Daoy (cell line): ENCODE measurements at regions not wholly inside any gene's neighbourhood (a gene's known extent, or its start where the extent isn't known, plus 50 kb on each side); places are given as distances from the start of the nearest gene placed in this dataset.

Source experiments
- DNase-seq: peaks from one replicate; pipeline ENCODE4 v3.0.0-alpha.2; 2015; ENCODE audit warnings: low read depth

DNA sequence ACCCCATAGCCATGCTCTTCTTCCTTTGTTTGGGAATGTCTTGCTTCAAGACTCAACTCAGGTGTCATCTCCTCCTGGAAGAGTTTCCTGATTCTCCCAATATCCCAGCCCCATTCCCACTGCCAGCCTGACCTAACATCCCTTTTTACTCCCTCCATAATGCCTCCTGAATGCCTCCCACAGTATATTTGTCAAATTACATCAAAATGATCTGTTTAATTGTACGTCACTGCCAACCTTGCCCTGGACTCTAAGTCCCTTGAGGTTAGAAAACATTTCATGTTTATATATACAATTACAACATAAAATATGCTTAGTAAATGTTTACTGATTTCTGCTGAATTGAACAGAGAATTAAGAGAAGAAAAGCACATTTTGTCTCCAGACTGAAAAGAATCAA is 301.6 kb upstream of the PDE4D start:
- no peak for DNase-seq

DNA sequence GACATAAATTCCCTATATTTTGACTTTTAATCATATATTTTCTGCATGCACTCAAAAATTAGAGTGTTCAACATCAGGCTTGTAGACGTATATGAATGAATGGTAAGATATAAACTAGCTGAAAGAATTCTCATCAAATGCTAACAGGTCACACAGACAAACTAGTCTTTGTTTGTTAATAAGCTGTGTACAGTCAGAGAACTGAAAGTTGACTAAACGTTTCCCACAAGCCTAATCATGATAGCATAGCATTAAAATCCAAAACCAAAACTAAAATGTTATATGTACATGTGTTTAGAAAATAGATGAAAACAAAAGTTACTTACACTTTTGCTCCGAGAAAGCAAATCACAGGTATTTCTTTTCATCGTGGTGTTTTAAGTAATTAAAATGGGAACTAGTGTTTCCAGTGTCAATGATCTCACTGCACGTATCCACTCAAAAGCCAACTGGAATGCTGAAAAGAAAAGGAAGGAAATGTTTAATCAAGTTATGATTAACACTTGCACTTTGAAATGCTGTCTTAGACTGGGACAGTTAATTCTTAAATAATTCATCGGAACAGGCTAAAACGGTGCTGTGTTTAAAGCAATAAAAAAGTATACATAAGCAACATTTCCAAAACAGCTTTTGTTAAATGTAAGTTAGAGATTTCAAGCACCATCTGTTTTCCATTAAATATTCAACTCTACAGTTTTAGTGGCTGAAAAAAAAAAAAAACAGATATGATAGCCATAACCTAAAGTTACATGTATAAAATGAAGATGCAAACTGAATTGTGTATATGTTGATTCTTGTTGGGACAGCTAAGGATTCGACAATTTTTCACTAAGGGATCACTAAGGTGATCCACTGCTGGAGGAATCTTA is 291.9 kb upstream of the PDE4D start:
- no peak for DNase-seq

DNA sequence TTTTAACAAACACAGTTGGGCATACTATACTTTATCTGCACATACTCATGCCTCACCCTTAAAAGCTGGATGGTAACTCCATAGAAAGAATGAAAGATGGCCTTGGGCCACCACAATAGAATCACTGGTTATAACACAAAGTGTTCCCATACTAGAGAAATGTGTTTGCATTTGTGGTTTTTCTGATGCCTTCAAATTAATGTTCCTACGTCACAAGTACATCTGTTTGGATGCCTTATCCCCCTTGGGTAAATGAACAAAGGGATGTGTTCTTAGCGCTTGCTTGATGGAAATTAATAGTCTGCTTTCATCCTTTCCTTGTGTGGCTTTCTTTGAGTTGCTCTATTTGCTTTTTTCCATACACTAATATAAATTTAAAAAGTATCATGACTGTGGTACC is 291.1 kb upstream of the PDE4D start:
- DNase-seq = no peak

DNA sequence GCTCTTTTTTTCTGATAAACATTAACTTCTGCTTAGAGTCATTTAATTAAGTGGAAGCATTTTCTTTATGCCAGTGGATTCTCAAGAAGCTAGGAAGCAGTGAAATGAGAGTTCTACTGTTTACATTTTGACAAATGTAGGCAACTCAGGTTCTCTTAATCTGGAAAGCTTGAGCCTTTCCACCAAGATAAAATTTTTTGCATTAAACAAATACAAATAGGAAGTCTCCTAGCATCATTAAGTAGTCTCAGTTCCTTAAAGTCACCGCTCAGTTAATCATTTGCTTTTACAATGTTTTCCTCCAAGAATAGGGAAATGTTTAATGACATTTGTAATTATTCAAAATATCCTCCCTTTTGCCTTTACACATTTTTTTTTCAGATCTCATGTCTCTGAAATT is 290.4 kb upstream of the PDE4D start:
- DNase-seq = no peak

DNA sequence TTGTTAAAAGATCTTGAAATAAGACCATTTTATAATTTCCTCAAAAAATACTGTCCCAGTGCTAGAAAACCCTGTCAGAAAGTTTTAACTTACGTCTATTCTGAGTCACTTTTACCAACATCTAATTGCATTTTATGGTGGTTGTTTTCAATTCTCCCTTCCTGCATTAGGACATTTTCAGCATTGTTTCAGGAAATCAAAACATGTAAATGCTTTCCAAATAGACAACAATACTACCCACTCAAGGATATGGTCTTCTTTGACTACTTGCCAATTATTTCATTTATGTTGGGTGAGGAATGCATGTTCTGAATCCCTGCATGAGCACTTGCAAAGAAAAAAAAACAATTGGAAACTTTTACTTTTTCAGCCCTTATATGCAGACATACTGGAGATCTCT is 284.6 kb upstream of the PDE4D start:
- no peak for DNase-seq

DNA sequence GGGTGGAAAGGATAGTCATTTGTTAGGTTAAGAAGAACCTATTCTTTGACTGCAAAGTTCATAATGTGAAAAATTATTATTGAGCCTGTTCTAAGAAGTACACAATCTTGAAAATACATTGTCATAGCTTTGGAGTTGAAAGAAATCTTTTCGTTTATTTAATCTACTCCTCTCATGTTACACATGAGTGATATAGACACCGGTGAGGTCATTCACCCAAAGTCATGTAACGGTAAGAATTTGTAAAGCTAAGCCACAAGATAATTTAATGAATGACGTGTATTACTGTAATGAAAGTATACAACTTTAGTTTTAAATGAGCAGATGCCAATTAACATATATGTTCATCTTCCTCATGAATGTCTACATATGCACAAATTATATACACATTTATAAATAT is 284.1 kb upstream of the PDE4D start:
- DNase-seq = no peak

DNA sequence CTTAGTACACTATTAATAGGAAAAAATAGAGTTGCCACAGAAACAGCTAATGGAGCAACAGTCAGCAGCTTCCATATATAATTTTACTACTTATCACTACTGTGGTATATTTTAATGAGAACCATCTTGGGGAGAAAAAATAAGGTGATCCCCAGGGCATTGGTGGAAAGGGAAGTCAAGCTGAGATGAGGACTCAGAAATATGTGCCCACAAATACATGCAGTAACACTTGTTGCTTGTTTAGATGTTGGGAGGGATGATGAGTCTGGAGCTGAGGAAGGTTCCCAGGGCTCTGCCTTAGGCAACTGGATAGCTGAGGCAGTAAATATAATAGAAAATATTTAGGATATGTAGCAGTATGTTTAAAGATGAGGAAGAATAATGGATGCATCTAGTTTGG is 280.1 kb upstream of the PDE4D start:
- no peak for DNase-seq

DNA sequence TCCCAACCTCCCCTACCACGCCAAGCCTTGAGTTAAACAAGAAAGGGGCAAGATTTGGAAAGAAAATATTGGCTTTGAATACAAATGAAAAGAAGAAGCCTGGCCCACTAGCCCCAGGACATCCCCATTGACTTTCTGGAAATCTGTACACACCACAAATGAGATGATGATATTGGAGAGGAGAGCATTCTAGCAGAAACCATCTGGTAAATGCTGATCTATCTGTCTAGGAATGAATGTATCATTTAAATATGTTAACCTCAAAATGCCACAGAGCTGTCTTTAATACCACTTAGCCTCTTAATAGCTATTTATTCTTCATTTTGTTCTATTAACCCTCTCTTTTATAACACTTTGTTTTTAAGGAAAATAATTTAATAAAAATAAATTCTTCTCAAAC is 270.2 kb upstream of the PDE4D start:
- no peak for DNase-seq

DNA sequence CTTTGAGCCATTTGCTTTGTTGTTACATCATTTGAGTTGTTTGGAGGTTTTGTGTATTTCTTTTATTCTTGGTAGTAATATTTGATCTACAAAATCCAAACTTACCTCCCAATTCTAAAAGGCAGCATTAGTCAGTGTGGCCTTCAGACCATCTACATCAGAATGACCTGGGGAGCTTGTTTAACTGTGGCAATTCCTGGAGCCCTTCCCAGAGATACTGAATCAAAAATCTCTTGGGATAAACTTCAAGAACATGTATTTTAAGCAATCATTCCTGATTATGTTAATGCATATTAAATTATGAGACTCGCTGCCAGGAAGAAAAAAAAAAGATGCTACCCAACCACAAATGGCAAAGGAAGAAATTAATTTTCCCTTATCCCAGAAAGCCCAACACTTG is 268.9 kb upstream of the PDE4D start:
- no peak for DNase-seq

DNA sequence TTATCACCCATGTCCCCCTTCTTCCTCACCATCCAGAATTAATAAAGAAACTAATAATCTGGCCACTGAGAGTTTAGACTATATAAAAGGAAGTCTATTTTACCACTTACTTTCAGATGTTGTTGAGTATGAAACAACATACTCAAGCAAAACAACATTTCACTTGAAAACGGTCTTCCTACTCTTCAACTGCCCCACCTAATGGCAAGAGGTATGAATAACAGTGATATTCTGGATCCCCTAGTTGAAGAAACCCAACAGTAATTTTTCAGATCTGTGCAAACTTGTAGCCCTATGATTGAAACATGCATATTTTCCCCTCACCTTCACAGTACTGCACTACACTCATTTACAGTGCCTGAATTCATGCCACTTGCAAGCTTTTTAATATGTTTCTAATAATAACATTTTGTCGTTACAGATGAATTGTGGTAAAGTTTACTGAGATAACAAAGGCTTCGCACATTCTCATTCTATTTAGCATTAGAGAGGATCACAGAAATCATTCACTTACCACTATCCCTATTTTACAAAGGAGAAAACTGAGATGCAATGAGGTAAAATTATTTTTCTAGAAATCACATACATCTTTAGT is 267.9 kb upstream of the PDE4D start:
- DNase-seq = no peak

DNA sequence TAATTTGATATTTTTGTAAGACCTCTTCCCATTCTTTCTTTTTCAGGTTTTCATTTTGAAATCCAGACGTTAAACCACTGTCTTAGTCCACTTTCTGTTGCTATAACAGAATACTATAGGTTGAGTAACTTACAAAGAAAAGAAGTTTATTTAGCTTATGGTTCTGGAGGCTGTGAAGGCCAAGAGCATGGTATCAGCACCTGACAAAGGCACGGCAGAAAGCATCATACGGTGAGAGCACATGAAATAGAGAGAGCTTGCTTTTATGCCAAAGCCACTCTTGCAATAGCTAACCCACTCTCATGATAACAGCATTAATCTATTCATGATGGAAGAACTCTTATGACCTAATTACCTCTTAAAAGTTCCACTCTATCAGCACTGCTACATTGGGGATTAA is 255.6 kb upstream of the PDE4D start:
- DNase-seq = no peak

DNA sequence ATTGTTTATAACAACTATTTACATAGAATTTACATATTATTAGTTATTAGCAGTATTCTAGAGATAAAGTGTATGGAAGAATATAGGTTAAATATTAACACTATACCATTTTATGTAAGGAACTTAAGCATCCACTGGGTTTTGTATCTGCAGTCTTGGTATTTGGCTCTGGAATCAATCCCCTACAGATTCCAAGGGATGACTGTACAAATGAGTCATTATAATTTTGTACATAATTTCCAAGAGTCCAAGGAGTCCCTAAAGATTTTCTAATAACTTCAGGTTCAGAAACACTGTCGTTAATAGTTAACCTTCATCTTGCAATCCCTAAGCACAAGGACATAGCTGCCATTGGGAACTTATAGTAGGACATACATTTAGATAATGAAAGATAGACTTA is 254.8 kb upstream of the PDE4D start:
- no peak for DNase-seq

DNA sequence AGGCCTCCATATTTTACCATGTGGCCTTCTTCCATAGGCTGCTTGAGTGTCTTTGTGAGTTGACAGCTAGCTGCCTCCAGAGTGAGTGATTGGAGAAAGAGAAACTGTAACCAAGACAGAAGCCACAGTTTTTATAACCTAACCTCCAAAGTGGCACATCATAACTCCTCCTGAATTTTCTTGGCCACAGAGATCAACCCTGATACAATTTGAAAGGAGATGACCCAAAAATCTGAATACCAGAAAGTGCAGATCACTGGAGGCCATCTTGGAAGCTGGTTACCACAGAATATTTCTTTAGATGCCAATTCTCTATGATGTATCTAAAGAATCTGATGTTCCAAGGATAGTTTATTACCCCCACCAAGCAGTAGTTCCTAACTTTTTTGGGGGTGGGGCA is 254.3 kb upstream of the PDE4D start:
- no peak for DNase-seq

DNA sequence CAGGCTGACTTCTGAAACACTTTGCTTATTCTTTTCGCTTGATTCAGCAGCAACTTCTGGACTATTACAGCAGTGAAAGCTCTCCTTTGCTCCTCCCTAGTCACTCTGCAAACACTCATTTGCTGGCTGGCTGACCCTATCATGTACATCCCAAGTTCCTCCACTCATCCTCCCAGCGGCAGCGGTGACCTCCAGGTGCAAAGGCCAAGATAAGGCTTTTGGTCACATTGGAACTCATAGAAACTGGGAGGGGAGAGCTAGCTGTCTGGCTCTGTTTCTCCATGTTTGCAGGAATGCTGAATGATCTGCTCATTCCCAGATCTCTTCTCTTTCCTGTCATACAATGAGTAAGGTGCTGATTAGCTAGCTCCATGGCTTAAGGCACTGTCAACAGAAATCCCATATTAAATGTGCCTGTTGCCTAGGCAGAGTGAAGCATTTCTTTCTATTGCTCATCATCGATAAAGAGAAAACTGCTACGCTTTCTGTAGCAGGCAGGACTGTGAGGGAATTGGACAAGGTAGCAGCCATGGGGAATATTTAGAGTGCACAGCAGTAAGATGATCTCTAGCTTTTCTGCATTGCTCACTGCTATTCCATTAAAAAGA is 250.5 kb upstream of the PDE4D start:
- no peak for DNase-seq

DNA sequence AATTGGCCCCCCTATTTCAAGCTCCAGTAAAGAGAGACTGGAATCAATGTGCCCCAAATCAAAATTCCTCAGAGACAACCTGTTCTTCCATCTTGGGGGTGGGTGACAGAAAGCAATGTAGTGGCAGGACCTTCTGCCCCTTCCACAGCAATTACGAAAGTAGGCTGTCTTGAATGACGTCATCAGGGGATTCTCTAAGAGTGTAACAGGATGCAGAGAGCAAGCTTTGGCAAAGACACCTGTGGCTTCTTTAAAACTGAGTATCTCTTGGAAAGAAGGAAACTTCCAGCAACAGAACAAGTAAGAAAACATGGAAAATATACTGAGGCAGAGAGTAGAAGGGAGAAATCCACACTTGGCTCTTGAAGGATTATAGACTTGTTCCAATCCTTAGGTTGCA is 247.6 kb upstream of the PDE4D start:
- DNase-seq = no peak

DNA sequence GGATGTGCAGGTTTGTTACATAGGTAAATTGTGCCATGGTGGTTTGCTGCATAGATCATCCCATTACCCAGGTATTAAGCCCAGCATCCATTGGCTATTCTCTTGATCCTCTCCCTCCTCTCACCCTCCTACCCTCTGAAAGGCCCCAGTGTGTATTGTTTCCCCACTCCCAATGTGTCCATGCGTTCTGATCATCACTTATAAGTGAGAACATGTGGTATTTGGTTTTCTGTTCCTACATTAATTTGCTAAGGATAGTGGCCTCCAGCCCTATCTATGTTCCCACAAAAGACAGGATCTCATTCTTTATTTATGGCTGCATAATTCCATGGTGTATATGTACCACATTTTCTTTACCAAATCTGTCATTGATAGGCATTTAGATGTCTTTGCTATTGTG is 243.3 kb upstream of the PDE4D start:
- DNase-seq = no peak

DNA sequence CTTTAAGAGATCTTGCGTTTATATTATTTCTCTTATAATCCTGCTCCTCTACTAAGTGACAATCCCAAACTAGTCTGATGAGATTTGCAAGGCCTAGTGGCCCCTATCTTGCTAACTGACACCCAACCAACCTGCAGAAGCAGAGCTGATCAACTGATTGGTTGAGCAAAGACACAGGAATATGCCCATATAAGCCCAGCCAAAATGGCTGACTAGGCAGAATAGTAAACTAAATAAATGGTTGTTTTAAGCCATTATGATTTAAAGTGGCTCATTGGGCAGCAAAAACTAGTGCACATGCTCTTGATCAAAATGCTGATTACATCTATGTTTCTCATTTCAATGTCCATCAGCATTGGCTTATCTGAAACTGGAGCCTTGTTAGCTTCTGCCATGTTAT is 238.0 kb upstream of the PDE4D start:
- no peak for DNase-seq

DNA sequence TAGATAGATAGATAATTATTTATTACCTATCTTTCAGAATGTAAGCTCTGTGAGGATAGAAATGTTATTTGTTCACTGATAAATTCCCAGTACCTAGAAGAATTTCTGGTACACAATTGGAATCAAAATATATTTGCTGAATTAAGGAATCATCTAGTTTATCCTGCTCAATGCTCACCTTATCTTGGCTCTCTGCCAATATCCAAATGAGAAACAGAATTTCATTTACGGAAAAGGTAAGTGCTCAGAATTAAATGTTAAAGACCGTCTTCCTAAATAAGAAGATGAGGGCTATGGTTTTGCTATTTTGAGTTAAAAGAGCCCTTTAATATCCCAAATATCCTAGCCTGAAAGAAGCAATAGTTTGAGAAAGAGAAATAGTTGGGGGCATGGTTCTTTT is 232.1 kb upstream of the PDE4D start:
- DNase-seq = no peak

DNA sequence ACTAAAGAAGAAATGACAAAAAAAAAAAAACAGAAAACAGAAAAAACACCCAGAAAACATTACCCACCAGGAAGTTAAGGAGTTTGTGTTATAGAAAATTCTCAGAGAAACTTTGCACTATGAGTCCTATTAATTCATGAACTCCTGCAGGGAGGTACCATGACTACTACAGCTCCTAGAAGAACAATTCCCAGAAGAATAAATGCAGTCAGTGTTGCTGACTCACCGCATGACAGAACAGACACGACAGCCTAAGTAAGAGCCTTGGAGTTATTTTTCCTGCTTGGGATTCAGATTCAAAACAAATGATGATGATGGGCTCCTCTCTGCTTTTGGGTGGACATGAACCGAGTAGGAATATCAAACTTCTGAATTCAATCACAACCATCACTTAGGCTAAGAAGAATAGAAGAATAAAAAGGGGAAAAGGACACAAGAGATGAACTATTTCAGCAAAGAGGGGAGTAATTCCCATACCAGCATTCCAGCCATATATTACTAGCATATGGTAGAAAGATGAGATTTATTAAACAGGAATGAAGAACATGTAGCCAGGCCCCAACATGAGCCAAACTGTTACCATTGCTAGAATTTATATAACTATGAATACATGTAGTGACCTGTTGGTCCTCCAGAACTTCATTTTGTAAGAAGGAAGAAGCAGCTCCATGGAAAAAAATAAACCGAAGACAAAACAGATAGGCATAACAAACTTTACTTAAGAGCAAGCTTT is 209.6 kb upstream of the PDE4D start:
- DNase-seq = no peak

DNA sequence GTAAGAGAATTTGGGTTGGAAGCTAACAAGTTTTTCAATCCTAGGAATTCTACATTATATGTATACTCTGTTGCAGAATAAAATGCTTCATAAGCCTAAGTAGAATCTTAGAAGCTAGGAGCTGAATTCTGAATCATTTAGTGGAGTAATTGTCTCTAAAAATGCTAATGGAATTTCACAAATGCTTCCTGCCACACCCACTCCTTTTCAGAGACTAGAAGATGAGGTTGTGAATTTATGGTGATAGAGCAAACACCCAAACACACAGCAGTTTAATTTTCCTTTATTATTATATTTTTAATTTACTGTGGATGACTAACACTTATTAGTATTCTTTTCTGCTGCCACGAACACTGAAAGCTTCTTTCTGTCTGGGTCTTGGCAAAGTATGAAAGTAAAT is 208.0 kb upstream of the PDE4D start:
- no peak for DNase-seq

DNA sequence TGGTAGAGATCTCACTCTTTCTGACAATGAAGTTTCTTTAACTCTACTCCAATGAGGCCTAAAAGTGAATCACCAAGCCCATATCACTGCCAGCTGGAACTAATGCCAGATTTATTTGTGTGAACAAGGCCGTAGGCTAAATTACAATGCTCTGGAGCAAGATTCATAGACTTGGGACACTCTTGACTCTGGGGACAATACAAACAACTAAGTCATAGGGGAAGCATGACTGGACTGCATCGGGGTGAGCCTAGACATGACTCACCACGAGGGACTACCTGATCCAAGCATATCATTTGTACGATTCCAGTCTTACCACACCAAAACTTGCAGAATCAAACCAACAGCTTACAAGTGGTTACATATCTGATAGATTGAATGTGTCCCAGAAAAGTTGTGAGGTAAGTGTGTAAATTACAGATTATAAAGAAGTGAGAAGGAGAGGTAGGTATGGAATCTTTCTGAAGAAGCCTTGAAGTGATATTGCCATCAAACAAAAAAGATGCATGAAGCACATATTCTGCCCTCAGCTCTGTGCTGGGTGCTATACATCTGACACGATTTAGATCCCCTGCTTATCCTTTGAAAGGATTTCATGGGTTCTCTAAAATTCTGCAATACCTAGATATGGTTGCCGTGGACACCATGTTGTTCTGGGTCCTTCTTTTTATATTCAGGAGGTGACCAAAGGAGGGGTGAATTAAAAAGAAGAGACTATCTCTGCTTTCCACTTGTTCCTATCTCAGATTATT is 199.3 kb upstream of the PDE4D start:
- DNase-seq = no peak

DNA sequence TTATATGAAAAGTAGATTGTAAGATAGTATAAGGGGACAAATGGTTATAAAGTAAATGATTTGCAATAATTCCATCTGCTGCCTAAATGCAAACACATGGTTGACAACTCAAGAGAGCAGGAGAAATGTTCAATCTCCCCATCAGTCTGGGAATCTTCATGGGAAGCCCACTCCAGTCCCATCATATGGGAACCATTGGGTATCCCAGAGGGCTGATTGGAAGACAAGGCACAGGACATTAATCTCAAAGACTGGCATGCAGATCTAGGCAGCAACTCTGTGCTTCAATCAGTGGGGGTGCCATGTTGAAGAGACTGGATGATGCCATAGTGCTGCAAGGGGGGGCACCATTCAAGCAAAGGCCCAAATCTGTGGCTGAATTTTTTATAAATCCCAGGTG is 193.1 kb upstream of the PDE4D start:
- DNase-seq = no peak
